ENCODE measurements at regions not wholly inside any gene's neighbourhood (a gene's known extent, or its start where the extent isn't known, plus 50 kb on each side); places are given as distances from the start of the nearest gene placed in this dataset.

DNA sequence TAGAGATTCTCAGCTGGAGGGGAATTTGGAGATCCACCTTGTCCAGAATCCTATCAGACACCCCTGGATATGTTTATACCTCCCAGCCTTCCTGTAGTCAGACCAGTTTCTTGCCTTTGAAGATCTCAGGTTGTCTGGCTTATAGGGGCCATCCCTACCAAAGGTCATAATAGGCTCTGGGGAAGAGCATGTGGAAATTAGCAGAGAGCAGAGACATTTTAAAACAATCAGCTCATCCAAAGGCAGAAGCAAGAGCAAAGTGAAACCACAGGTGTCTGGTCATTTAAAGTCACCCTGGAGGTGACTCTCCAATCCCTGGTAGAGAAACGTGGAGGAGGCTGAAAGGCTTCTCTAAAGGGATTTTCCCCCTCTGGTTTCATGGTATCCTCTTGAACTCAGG is 299.3 kb upstream of the EEF2KMT start (continued):
- TF ChIP-seq, protein P1, sequence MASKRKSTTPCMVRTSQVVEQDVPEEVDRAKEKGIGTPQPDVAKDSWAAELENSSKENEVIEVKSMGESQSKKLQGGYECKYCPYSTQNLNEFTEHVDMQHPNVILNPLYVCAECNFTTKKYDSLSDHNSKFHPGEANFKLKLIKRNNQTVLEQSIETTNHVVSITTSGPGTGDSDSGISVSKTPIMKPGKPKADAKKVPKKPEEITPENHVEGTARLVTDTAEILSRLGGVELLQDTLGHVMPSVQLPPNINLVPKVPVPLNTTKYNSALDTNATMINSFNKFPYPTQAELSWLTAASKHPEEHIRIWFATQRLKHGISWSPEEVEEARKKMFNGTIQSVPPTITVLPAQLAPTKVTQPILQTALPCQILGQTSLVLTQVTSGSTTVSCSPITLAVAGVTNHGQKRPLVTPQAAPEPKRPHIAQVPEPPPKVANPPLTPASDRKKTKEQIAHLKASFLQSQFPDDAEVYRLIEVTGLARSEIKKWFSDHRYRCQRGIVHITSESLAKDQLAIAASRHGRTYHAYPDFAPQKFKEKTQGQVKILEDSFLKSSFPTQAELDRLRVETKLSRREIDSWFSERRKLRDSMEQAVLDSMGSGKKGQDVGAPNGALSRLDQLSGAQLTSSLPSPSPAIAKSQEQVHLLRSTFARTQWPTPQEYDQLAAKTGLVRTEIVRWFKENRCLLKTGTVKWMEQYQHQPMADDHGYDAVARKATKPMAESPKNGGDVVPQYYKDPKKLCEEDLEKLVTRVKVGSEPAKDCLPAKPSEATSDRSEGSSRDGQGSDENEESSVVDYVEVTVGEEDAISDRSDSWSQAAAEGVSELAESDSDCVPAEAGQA (IDR thresholded peaks at IDR 0.05; ENCODE audit: low read depth) = no peak
- TF ChIP-seq, protein P1 (CRISPR knock-in tag; IDR thresholded peaks at IDR 0.05; ENCODE audit: borderline replicate concordance) = no peak
- TF ChIP-seq, protein P2, sequence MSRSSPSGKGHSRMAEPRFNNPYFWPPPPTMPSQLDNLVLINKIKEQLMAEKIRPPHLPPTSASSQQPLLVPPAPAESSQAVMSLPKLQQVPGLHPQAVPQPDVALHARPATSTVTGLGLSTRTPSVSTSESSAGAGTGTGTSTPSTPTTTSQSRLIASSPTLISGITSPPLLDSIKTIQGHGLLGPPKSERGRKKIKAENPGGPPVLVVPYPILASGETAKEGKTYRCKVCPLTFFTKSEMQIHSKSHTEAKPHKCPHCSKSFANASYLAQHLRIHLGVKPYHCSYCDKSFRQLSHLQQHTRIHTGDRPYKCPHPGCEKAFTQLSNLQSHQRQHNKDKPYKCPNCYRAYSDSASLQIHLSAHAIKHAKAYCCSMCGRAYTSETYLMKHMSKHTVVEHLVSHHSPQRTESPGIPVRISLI (CRISPR knock-in tag; IDR thresholded peaks at IDR 0.05; ENCODE audit: borderline replicate concordance) = no peak
- TF ChIP-seq TCF12 (IDR thresholded peaks at IDR 0.05) = no peak
- no peak for TF ChIP-seq TCF12 (CRISPR knock-in tag; IDR thresholded peaks at IDR 0.05)
- TF ChIP-seq, protein P3, sequence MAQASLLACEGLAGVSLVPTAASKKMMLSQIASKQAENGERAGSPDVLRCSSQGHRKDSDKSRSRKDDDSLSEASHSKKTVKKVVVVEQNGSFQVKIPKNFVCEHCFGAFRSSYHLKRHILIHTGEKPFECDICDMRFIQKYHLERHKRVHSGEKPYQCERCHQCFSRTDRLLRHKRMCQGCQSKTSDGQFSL (CRISPR knock-in tag; IDR thresholded peaks at IDR 0.05) = no peak
- TF ChIP-seq REXO4 (CRISPR knock-in tag; IDR thresholded peaks at IDR 0.05; ENCODE audit: borderline replicate concordance) = no peak
- TF ChIP-seq ZZZ3 (CRISPR knock-in tag; IDR thresholded peaks at IDR 0.05; ENCODE audit: borderline replicate concordance) = no peak

Measured in HepG2 (cell line).